ENCODE measurements at regions not wholly inside any gene's neighbourhood (a gene's known extent, or its start where the extent isn't known, plus 50 kb on each side); places are given as distances from the start of the nearest gene placed in this dataset.

DNA sequence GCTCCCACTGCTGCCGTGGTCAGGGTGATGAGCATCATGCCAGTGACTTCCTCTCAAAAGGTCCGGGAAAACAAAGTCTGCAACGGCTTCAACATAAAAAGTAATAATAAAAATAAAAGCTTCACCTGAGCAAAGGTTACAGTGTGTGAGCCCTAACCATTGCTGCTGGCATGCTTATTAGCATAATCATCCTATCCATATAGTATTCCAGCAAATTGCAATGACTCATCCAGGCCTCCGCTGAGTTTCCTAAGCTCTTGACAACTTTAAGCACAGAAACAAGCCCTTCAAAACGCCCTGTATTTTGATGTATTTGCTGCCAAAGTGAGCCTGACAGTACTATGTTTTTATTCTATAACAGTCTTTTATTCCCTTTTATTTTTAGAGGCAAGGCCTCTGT lies 100.5 kb downstream of the AASDH start:
- no peak for DNase-seq (ENCODE audit: low read depth)

DNA sequence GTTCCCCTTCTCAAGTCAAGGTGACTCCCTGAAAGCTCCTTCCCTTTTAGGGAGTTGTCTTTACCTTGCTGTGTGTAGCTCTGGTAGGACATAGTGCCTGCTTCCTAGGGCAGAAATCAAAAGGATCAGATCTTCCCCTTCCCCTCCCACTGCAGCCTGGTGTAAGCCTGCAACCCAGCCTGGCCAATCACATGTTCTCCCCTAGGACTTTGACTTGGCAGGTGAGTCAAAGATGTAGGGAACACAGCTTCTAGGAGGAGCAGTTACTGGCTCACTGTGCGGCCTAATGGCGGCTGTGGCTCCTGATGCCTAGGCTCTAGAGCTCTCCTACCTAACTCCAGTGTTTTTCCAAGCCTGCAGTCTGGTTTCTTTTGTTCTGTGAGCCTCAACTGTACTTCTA lies 103.9 kb downstream of the AASDH start:
- no peak for DNase-seq (ENCODE audit: low read depth)

DNA sequence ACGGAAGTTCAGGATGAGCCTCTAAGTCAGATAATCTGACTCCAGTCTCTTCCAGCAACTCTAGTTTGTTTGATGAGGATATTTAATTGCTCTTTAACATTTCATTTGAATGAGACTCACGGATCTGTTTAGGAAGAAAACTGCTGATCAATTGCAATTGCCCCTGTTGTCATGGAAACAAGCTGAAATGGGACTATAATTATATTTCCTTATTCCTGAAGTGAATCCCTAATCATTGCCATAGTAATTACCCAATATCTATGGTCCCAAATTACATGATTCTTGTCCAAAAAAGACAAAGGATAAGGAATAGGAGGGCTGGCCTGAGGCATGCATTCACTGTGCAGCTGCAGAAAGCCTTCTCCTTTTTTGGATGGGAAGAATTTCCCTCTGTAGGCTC lies 105.3 kb downstream of the AASDH start:
- no peak for DNase-seq (ENCODE audit: low read depth)

DNA sequence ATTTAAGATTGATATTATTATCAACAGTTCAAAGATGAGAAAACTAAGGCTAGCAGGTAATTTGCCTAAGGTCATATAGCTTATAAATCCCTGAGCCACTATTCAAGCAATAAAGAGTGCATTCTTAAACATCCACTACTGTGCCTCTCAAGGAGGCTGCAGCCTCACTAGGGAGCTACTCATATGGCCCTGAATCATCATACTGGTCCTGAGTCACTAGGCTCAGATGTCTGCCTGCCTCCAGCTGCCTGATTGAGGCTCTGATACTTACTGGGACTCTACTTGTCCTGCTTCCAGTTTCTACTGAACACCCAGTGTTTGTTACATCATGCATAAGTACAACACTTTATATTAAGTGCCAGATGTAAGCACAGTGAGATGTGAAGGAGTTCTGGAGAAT lies 110.7 kb downstream of the AASDH start:
- no peak for DNase-seq (ENCODE audit: low read depth)

DNA sequence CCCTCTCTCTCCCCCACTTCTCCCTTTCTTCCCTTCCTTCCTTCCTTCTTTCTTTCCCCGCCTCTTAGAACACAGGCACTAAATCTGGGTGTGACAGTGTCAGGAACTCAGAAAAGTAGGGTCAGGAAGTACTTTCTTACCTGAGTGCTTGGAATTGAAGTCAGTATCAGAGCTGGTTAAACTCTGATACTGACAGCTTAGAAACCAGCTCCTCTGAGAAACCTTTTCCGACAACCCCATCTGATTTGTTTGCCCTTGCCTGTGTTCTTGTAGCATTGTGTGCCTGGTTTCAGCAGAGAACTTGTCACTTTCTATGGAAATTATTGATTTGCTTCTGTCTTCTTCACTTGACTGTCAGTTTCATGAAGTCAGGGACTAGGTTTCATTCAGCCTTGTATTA lies 113.9 kb downstream of the AASDH start:
- no peak for DNase-seq (ENCODE audit: low read depth)

DNA sequence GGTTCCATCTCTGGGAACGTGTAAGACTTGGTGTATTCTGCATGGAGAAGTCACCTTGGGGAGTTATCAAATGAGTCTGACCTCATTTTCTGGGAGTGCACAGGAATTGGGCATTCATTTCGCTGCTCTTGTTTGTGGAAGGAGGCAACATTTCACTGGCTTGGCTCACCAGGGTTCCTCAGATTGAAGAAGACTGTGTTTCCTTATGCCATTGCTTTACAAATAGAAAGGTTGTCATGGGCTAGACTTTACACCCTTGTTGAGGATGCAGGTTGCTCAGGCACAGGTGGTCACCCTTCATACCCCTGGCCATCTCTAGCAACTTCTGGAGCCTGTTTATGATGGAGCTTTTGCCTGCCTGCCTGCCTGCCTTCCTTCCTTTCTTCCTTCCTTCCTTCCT lies 114.4 kb downstream of the AASDH start:
- no peak for DNase-seq (ENCODE audit: low read depth)

DNA sequence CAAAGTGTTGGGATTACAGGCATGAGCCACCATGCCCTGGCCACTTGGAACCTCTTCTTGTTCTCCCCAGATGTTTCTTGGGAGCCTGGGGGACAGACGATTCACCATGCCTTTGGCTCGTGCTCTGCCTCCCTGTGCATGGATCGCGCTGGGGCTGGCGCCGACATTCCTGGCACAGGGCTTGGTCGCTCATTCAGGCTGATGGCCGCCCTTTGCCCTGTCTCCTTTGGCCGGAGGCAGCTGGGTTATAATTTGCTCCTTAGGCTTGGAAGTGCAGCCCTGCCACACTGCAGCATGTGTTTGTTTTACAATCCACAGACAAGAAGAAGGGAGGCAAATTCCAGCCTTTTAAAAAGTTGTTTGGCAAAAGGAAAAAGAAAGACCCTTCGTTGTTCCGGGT lies 115.3 kb downstream of the AASDH start:
- no peak for DNase-seq (ENCODE audit: low read depth)

DNA sequence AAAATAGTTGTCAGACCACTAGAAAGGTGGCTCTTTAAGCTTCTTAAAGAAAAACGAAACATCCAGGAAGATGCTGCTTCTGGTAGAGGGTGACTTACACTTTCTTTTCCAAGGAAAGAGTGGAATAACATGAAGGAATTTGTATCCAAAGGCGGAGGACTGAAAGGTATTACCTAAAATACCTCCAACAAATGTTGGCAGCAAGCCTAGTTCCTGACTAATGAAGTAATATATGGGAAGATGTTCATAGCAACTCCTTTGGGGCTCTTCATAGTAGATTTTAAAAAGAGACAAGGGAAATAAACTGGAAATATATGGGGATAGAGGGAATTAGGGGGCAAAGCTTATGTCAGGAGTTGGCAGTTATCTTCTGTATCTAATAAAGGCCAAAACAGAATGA lies 116.2 kb downstream of the AASDH start:
- DNase-seq (ENCODE audit: low read depth): no peak

DNA sequence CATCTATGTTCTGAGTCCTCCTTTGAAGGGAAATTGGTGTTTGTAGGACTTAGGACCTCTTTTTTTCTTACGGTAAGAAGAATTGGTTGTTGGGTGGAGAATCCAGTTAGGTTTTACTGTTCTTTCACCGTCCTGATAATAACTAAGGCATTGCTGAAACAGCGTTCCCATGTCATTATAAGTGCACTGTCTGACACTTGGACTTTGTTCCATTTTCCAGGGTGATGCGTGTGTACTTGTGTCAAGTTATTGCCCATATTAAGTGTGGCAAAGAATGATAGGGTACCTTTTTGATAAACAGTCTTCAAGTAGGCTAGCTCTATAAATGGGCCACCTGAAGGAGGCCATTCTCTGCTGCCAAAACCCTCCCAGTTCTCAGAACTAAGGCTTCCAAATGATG lies 119.7 kb downstream of the AASDH start:
- DNase-seq (ENCODE audit: low read depth): no peak

DNA sequence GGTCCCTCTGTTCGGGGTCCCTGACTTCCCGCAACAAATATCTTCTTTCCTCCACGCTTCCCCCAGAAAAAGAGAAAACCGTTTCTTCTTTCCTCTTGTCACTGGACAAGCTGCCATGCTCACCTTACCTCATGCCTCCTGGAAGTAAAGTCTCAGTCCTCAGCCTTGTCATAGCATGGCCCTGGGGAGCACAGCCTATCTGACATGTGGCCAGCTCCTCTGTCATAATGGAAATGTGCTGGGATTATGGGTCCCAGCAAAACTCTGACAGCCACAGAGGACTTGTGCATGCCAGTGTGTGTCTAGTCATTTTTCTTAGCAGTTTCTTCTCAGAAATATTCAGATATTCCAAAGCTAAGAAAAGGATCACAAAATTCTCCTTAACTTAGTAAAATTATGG lies 122.4 kb downstream of the AASDH start:
- no peak for DNase-seq (ENCODE audit: low read depth)

DNA sequence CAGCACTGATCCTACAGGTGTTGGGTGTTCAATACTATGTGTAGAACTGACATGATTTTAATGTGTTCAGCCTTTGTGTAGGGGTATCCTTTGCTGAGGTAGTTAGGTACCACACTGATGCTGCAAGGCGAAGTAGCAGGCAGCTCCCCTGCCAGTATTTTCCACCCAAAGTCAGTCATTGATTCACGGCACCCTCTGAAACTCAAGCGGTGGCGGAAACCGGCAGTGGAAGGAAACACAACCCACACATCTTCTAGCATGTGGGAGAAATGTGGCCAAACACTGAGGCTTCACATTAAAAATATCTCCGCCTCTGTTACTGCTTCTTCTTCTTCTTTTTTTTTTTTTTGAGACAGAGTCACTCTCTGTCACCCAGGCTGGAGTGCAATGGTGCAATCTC lies 126.3 kb downstream of the AASDH start:
- peak; percentile 54 for DNase-seq (ENCODE audit: low read depth)

DNA sequence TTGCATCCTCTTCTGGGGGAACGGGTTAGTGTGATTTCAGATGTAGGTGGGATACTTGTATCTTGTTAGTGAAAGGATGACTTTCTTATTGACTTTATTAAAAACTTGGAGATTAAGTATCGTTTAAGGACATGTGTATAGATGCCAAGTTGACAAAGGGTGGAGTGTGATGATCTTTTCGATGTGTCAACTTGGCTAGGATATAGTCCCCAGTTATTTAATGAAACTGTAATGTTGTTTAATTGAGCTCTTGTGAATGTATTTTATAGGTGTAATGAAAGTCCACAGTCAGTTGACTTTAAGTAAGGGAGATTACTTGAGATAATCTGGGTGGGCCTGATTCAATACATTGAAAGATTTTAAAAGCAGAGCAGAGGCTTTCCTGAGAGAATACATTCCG lies 127.0 kb downstream of the AASDH start:
- no peak for DNase-seq (ENCODE audit: low read depth)

DNA sequence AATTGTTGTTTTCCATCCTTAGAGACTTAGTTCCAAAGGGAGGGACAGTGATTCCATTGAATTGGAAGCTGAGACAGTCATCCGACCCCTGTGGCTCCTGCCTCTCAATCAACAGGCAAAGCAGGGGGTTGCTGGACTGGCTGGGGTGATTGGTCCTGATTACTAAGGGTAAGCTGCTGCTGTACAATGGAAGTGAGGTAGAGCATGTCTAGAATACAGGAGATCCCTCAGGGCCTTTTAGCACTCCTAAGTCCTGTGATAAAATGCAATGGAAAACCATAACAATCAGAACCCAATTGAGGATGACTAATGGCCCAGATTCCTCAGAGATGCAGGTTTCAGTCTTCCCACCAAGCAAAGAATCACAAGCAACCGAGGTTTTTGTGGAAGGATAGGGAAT lies 127.6 kb downstream of the AASDH start:
- no peak for DNase-seq (ENCODE audit: low read depth)

DNA sequence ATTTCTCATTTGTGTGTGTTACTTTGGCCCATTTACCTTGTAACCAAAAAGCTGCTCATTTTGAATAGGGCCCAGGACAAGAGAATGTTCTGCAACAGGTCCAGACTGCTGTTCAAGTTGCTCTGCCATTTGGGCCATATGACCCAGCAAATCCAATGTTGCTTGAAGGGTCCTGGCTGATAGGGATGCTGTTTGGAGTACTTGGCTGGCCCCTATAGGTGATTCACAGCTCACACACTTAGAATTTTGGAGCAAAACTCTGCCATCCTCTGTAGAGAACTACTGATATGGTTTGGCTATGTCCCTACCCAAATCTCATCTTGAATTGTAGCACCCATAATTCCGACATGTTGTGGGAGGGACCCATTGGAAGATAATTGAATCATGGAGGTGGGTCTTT lies 131.5 kb downstream of the AASDH start:
- DNase-seq (ENCODE audit: low read depth): no peak

DNA sequence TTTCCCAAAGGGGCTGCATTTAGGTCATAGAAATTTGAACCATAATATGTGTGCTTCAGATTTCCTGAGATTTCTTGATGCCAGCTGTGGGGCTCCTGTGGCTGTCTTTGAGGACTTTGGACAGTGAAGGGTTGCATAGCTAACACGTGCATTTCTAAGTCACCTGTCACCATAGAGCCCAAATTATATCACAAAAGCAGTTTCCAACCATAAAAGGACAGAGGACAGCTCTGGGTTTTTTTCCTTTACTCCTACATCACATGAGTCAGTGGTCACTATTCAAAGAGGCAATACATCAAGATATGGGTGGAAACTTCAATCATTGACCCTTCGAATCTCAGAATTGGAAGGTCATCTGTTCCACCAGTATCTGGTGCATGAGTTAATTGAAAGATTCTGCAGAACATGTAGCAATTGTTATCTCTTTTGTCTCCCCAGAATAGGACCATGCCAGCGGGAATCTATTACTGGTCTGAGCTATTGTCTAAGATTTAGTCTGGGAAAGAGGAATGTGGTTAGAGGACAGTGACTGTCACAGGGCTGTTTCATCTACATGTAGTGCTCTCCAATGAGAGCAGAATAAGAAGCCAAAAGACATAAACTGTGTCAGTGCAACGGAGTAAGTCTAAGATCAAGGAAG lies 133.5 kb downstream of the AASDH start:
- no peak for DNase-seq (ENCODE audit: low read depth)

DNA sequence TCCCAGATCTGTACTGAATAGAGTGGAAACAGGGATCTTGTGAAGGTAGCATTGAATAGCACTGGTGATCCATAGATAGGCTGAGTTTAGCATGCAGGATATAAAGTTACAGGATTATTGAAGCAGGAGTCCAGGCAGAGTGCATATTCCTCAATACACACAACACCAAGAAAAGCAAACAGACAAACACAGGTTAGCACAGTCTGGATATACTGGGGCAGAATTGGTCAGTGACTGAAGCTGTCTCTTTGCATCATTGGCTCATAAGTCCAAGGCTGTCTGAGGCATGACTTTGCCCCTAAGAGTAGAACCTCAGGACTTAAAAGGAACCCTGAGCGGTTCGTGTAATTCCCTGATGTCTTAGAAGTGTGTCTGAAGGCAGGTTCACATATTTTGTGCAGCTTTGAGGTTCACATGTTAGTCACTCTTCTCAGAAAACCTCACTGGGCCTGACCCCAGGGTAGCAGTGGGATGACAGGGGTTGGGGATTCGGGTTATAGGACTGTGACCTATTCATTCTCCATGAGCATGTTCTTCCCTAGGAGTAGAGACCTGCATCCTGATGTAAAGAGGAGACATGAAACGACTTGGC lies 134.6 kb downstream of the AASDH start:
- no peak for DNase-seq (ENCODE audit: low read depth)

DNA sequence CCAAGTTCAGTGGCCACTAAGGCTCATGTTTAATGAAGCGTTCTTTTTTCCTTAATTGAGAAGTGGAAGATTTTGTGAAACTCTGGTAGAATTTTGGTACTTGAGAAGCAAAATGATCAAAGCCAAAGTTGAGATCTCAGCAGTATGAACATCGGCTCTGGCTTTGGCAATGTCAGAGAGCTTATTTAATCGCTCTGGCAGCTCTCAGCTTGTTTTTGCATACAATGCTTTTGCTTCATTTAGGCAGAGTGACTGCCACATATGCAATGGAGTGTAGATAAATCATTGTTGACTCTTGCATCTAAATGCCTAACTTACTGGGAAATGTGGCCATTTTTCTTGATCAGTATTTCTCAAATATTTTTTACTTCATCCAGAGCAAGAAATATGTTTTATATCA lies 135.7 kb downstream of the AASDH start:
- DNase-seq (ENCODE audit: low read depth): no peak

DNA sequence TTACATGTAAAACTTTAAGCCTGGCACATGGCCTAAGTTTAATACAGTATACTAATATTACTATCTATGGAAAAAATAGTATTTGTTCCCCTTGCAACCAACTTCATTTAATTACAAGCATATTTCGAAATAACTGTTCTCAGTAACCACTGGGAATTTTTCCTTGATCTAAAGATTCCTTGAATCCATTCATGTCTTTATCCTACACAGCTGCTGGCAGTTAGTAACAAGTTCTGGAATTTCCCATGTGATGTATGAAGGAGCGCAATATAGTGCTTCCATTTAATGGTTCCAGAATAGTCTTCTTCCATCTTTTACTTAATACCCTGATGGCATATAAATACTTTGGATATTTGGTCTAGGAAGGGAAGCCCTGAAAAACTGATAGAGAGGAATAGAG lies 136.5 kb downstream of the AASDH start:
- DNase-seq (ENCODE audit: low read depth): no peak

DNA sequence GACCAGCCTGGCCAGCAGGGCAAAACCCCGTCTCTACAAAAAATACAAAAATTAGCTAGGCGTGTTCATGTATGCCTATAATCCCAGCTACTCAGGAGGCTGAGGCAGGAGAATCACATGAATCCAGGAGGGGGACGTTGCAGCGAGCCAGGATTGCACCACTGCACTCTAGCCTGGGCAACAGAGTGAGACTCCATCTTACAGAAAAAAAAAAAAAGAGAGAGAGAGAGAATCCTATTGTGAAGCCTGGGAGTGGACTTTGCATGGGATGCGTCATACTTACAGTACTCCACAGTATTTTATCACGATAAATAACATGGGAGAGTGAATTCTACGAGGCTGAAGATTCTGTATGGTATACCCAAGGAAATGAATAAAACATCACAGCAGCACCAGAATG lies 139.6 kb downstream of the AASDH start:
- DNase-seq (ENCODE audit: low read depth): no peak

DNA sequence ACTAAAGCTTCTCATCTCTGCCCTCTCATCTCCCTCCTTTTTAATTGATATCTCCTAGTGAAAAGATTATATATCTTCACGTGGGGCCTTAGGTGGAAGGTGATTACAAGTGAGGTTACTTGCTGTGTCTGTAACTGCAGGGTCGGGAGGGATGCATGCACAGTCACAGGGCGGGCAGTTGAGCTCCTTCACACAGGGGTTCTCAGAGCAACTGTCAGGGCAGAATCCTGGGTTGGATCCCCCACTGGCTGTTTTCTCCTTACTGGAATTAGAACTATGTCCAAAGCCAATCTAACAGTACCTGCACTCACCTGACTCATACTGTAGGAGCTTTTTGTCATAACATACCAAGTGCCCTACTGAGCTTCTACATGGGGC lies 141.1 kb downstream of the AASDH start:
- DNase-seq (ENCODE audit: low read depth): no peak

DNA sequence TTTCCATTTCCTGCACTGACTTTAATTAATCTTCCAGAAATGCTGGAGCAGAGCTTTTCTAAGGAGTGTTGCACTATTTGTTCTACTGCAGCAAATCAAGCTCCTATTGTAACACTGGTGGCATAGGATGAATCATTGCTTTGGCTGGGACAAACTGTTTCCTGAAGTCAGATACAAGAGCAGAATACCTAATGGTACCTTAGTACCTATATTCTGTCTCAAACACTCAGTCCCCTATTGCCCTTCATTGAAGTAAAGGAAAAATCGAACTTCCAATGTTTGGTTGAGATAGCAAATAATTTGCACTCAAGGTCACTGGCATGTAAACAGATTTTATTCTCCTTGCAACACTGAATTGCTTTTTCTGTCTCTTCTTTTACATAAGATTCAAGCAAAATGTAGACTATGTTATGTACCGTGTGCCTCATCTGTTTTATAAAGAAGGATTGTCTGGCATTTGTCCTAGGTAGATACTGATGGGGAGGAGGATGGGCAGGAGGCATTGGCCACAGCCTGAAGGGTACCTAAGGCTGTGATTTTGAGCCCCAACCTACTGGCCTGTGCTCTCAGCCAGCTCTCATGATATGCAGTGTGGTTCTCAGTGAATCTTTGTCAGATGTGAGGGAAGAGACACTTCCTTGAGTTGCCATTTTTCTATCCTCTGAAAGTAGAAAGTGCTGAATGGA lies 141.6 kb downstream of the AASDH start:
- no peak for DNase-seq (ENCODE audit: low read depth)

DNA sequence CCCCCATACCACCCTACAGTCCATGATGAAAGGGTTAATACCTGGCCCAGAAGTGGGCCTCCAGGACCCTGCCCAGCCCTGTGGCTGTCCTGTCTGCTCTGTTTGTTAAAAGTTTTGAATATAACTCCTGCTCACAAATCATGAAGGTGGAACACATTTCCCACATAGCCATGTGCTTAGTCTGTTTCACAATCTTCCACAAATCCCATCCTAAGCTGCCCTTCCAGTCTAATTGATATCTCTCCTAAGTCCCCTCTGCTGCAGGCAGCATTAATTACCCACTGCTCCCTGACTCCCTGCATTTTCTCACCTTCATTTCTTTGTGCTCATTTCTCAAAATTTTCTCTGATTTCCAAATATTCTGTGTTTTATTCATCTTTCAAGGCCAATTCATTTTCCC lies 142.6 kb downstream of the AASDH start:
- no peak for DNase-seq (ENCODE audit: low read depth)

DNA sequence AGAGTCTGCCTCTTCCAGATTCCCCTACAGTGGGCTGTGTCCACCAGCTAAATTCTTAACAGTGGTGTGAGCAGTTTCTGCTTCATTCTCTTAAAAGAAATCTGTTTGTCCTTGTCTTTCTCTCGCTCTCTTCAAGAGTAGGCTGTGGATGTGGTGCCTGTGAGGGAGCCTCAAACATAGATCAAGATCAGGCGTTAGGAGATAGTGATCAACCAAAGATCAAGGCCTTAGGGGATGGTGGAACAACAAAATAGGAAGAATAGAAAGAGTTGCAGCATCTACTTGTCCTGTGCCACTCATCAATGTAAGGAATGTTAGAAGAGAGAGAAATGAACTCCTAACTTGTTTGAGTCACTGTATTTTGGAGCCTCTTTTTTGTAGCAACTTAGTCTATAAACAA lies 144.2 kb downstream of the AASDH start:
- DNase-seq (ENCODE audit: low read depth): no peak

DNA sequence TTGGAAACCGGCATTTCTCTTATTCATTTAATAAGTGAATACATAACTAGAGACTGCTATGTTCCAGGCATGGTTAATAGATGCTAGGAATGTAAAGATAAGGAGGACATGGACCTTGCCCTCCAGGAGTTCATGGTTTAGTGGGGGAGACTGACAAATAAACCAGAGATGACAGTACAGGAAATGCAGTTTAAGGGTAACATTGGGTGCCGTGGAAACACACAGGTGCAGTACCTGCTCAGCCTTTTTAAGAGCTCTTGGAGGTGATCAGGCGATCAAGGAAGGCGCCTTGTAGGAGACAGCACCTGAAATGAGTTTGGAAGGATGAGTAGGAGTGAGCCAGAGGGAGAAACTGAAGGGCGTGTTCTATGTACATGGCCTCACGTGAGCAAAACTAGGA lies 145.8 kb downstream of the AASDH start:
- no peak for DNase-seq (ENCODE audit: low read depth)
